K562 (cell line): ENCODE measurements at regions not wholly inside any gene's neighbourhood (a gene's known extent, or its start where the extent isn't known, plus 50 kb on each side); places are given as distances from the start of the nearest gene placed in this dataset.

ENCODE experiments used
- ZFP1 ChIP-seq: fragments of 450-650 bp; formaldehyde crosslinking; IDR thresholded peaks from 2 replicates; pipeline ENCODE4 v1.4.0; 2020; ENCODE audit warnings: mild to moderate bottlenecking, mixed read lengths
- ZFX ChIP-seq: sonication (generic); formaldehyde crosslinking; IDR thresholded peaks from 2 replicates; pipeline ENCODE4 v1.8.0; 2022; ENCODE audit warnings: mild to moderate bottlenecking, missing genetic modification reagents, moderate library complexity
- TF ChIP-seq, protein P1 (sequence below), 3 experiments: IDR thresholded peaks in 2 of 3; conservative IDR thresholded peaks in 1 of 3; 2 replicates each; pipeline ENCODE4 v1.5.1; 2011 to 2012; ENCODE audit warnings: low read length in 3 of 3, mild to moderate bottlenecking in 3 of 3, control low read depth in 2 of 3, improper control_type of control experiment in 1 of 3, inconsistent platforms in 1 of 3, low read depth in 1 of 3, mixed read lengths in 1 of 3, moderate library complexity in 1 of 3; ENCODE audit not compliant: insufficient read depth in 2 of 3

DNA sequence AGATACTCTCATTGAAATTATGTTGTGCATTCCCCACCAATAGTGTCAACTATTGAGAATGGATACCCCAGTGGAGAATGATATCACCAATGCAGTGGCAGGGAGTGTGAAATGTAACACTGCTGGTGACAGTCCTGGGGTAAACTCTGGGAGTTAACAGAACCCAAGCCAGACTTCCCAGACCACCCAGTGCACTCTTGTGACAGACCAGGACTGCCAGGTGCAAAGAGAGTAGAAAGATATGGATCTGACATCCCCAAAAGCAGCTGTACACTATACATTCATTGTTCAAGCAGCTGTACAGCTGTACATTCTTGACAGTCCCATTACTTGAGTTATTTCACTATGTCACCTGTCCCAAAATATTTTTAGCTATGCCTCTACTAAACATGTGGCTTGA, 886.6 kb downstream of the DIAPH3 start:
- TF ChIP-seq ZFX (CRISPR knock-in tag) (no peak), ZFP1 (CRISPR knock-in tag) (no peak)
- TF ChIP-seq, protein P1, sequence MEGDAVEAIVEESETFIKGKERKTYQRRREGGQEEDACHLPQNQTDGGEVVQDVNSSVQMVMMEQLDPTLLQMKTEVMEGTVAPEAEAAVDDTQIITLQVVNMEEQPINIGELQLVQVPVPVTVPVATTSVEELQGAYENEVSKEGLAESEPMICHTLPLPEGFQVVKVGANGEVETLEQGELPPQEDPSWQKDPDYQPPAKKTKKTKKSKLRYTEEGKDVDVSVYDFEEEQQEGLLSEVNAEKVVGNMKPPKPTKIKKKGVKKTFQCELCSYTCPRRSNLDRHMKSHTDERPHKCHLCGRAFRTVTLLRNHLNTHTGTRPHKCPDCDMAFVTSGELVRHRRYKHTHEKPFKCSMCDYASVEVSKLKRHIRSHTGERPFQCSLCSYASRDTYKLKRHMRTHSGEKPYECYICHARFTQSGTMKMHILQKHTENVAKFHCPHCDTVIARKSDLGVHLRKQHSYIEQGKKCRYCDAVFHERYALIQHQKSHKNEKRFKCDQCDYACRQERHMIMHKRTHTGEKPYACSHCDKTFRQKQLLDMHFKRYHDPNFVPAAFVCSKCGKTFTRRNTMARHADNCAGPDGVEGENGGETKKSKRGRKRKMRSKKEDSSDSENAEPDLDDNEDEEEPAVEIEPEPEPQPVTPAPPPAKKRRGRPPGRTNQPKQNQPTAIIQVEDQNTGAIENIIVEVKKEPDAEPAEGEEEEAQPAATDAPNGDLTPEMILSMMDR (IDR thresholded peaks at IDR 0.05 in 2 of 3, conservative IDR thresholded peaks at IDR 0.05 in 1 of 3; ENCODE audit: insufficient read depth in 2 of 3, low read depth in 1 of 3, low read length in 3 of 3): no peak
